ENCODE measurements at regions not wholly inside any gene's neighbourhood (a gene's known extent, or its start where the extent isn't known, plus 50 kb on each side); places are given as distances from the start of the nearest gene placed in this dataset.
A peak's percentile ranks its signal among the peaks of the same experiment; 100 is the strongest.

DNA sequence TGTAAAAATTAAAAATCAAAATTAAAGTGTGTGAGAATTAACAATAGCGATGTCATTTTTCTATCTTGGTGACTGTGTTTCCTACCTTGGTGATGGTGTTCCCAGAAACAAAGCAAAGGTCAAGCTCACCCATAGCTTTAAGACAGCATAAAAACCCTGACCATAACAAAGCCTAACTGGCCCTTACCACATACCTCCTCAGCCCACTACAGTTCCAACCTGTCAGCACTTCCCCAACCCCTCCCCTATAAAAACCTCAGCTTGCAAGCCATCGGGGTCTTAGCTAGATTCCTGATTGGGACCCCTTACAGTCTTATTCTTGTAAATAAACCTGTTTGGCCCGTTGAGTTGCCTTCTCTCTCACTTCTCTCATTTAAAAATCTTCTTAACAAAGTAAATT is 484.4 kb upstream of the PCDH20 start:
- Histone ChIP-seq H4K20me1 (ENCODE audit: control insufficient read depth, insufficient read depth, insufficient read length) (no peaks in the 10 kb centered on the region), H3K4ac (ENCODE audit: low read depth, low read length) (no peak overlapping the region), H2AFZ (ENCODE audit: low read length) (no peak overlapping the region), H4K5ac (ENCODE audit: insufficient read length, low read depth, low read length) (no peak overlapping the region), H3K27me3 (ENCODE audit: insufficient read depth, low read length) (no peaks in the 10 kb centered on the region), H3K9me3 (ENCODE audit: control insufficient read depth, low read depth, low read length) (no peaks in the 10 kb centered on the region), H2BK15ac (ENCODE audit: low read depth, low read length) (no peak overlapping the region), H3K9ac (ENCODE audit: extremely low read depth, insufficient read length, low read length) (no peak overlapping the region), H3K4me1 (ENCODE audit: insufficient read depth, low read length) (no peaks in the 10 kb centered on the region; the same call in 1 of the 2 replicates), H2BK5ac (ENCODE audit: insufficient read length, low read length) (no peak overlapping the region), H2BK20ac (ENCODE audit: low read depth, low read length, poor library complexity, severe bottlenecking) (no peak overlapping the region), H3K56ac (ENCODE audit: insufficient read length, low read depth, low read length) (no peak overlapping the region), H3K14ac (ENCODE audit: insufficient read depth, low read length) (no peak overlapping the region), H4K91ac (ENCODE audit: insufficient read length, low read depth, low read length) (no peak overlapping the region), H3T11ph (ENCODE audit: low read length) (no peak overlapping the region), H2BK12ac (ENCODE audit: insufficient read length, low read depth, low read length) (no peak overlapping the region), H3K79me1 (ENCODE audit: insufficient read depth, low read depth, low read length, poor library complexity, severe bottlenecking) (no peaks in the 10 kb centered on the region), H4K8ac (replicated peaks; ENCODE audit: insufficient read length, low read depth, low read length) (no peak overlapping the region), H2AK5ac (ENCODE audit: insufficient read length, low read length) (no peak overlapping the region), H3K79me2 (ENCODE audit: insufficient read depth, low read length) (no peaks in the 10 kb centered on the region), H2BK120ac (ENCODE audit: low read depth, low read length, poor library complexity, severe bottlenecking) (no peak overlapping the region), H3K23ac (ENCODE audit: insufficient read length, low read depth, low read length) (no peak overlapping the region), H3K27ac (ENCODE audit: insufficient read length, low read depth, low read length) (no peak overlapping the region), H3K23me2 (ENCODE audit: insufficient read length, low read depth, low read length, poor library complexity, severe bottlenecking) (no peaks in the 10 kb centered on the region), H3K4me2 (ENCODE audit: insufficient read depth, insufficient read length, low read length) (no peak overlapping the region), H3K18ac (ENCODE audit: insufficient read length, low read depth, low read length) (no peak overlapping the region)
- H3K36me3 Mint-ChIP-seq (ENCODE audit: insufficient read depth in 1 of 3, low read depth in 3 of 3), result peaks cover 0 to 6% (median 6%) of the 10 kb centered on the region in 3 experiments; a peak in 3 of 7 replicates
- H3K9me3 Mint-ChIP-seq, result peaks cover 5% of the 10 kb centered on the region in 2 experiments; a peak in 3 of 5 replicates
- DNase-seq, result no peak
- no peaks in the 10 kb centered on the region for H3K27me3 Mint-ChIP-seq (ENCODE audit: low read depth)
- WGBS (ENCODE audit: extremely low coverage, insufficient read length, low lambda C conversion rate), result no CpG with 5 or more reads among the region's 3 CpGs
- TF ChIP-seq, protein P1, sequence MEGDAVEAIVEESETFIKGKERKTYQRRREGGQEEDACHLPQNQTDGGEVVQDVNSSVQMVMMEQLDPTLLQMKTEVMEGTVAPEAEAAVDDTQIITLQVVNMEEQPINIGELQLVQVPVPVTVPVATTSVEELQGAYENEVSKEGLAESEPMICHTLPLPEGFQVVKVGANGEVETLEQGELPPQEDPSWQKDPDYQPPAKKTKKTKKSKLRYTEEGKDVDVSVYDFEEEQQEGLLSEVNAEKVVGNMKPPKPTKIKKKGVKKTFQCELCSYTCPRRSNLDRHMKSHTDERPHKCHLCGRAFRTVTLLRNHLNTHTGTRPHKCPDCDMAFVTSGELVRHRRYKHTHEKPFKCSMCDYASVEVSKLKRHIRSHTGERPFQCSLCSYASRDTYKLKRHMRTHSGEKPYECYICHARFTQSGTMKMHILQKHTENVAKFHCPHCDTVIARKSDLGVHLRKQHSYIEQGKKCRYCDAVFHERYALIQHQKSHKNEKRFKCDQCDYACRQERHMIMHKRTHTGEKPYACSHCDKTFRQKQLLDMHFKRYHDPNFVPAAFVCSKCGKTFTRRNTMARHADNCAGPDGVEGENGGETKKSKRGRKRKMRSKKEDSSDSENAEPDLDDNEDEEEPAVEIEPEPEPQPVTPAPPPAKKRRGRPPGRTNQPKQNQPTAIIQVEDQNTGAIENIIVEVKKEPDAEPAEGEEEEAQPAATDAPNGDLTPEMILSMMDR (conservative IDR thresholded peaks at IDR 0.05), result no peak
- no peak overlapping the region for H3K4me3 Mint-ChIP-seq
- H3K4me1 Mint-ChIP-seq, result peaks cover 17 to 24% of the 10 kb centered on the region in 2 experiments
- H3K27ac Mint-ChIP-seq, result peak overlapping the region in 2 of 3 experiments; percentile 61 to 90; a peak in 5 of 7 replicates
